ENCODE measurements at regions not wholly inside any gene's neighbourhood (a gene's known extent, or its start where the extent isn't known, plus 50 kb on each side); places are given as distances from the start of the nearest gene placed in this dataset.
"Not testable (repeated sequence)": the region's sequence is repeated elsewhere in the genome, so short reads cannot be mapped to it uniquely, and the experiment has no call there.

DNA sequence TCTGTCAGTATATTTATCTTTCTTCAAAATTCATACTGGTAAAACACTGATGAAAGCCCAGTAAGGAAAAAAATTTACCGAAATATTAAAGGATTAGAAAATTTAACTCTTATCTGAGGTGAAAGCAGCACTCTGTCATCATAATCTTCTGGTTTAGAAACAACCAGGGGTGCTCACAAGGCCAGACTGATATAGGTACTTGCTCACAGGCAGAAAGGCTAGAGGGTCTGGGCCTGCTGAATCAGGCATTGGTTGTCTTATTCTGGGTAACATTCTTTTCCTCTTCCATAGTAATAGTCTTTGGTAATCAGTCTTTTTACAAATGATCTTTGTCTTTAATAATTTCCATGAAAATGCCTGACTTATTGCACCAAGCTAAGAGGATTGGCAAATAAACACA lies 221.4 kb upstream of the TFPI start:
- H3K36me3 Mint-ChIP-seq (ENCODE audit: insufficient read depth): no peaks in the 10 kb centered on the region
- ATAC-seq (no peak), DNase-seq (no peak)
- no peaks in the 10 kb centered on the region for H3K27me3 Mint-ChIP-seq (ENCODE audit: low read depth)
- H3K9me3 Mint-ChIP-seq: no peaks in the 10 kb centered on the region
- no peaks in the 10 kb centered on the region for H3K4me1 Mint-ChIP-seq (ENCODE audit: low read depth)
- H3K4me3 Mint-ChIP-seq: no peak overlapping the region

DNA sequence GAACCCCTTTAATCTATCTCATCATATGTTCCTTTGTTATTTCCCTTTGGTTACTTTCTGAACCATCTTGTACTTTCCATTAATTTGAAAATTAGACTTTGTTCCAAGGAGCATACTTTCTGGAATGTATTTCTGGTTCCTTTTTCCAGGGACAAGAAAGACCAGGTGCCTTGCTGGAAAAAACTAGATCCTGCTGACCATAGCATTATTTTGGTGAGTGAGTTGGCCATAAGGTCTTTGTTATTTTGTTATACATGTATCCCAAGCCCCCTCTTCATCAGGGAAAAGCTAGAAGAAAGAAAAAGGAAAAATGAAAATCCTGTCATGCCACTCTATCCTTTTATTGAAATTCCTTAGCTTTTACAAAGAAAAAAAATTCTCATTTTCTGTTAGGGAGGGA lies 228.1 kb upstream of the TFPI start:
- Mint-ChIP-seq H3K4me3 (no peak overlapping the region), H3K9me3 (peaks cover 7% of the 10 kb centered on the region), H3K27me3 (ENCODE audit: low read depth) (no peaks in the 10 kb centered on the region)

DNA sequence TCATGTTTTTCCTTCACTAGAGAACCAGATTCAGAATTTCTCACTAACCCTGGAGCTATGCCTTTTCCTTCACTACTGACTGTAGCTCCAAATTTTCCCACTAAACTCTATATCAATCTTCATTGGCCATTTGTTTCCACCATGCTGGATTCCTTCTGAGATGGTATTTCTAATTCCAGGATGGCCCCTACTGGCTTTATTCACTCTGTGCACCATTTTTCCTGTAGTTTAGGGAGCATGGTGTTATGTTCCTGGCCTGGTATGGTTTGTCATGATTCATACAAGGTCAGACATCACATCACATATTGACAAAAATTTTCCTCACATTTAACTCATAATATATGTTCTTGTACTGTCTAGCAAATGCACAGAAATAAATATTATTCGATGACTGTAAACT lies 229.2 kb upstream of the TFPI start:
- no peaks in the 10 kb centered on the region for H3K4me1 Mint-ChIP-seq (ENCODE audit: low read depth)
- H3K9me3 Mint-ChIP-seq: peaks cover 7% of the 10 kb centered on the region
- no peak overlapping the region for H3K4me3 Mint-ChIP-seq
- no peak for ATAC-seq
- H3K36me3 Mint-ChIP-seq (ENCODE audit: insufficient read depth): no peaks in the 10 kb centered on the region
- no peaks in the 10 kb centered on the region for H3K27me3 Mint-ChIP-seq (ENCODE audit: low read depth)
- DNase-seq: no peak

More for the DNA sequence above, 228.1 kb upstream of the TFPI start:
- H3K4me1 Mint-ChIP-seq (ENCODE audit: low read depth): no peaks in the 10 kb centered on the region
- DNase-seq (no peak), ATAC-seq (no peak)
- no peaks in the 10 kb centered on the region for H3K36me3 Mint-ChIP-seq (ENCODE audit: insufficient read depth)

DNA sequence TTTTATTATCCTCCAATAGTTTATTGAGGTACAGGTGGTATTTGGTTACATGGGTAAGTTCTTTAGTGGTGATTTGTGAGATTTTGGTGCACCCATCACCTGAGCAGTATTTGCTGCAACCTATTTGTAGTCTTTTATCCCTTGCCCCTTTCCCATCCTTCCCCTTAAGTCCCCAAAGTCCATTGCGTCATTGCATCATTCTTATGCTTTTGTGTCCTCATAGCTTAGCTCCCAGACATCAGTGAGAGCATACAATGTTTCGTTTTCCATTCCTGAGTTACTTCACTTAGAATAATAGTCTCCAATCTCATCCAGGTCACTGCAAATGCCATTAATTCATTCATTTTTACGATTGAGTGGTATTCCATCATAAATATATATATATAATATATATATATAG lies 229.9 kb upstream of the TFPI start:
- not testable (repeated sequence) for ATAC-seq; H3K36me3 Mint-ChIP-seq (ENCODE audit: insufficient read depth); H3K27me3 Mint-ChIP-seq (ENCODE audit: low read depth); H3K9me3 Mint-ChIP-seq; DNase-seq; H3K4me1 Mint-ChIP-seq (ENCODE audit: low read depth); H3K4me3 Mint-ChIP-seq

DNA sequence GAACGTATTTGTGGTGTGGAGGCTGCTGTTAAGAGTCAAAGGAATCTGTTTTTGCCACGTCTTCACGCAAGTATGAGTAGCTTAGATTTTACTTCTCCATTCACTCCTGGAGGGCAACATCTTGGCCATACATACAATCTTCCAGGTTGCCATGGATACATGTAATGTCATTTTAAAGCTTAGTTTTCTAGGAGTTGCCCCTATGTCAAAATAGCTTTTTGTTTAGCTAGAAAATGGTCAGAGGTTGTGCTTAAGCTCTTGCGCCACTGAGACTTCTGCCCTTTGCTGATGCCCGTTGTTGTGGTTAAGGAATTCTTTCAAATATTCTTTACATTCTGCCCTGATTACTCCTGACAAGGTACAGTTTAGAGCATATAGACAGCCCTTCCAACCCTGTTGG lies 245.4 kb upstream of the TFPI start:
- peaks cover 28% of the 10 kb centered on the region for H3K9me3 Mint-ChIP-seq
- DNase-seq (no peak), ATAC-seq (no peak)
- H3K4me3 Mint-ChIP-seq: no peak overlapping the region
- H3K4me1 Mint-ChIP-seq (ENCODE audit: low read depth): no peaks in the 10 kb centered on the region
- no peaks in the 10 kb centered on the region for H3K36me3 Mint-ChIP-seq (ENCODE audit: insufficient read depth)
- no peaks in the 10 kb centered on the region for H3K27me3 Mint-ChIP-seq (ENCODE audit: low read depth)

DNA sequence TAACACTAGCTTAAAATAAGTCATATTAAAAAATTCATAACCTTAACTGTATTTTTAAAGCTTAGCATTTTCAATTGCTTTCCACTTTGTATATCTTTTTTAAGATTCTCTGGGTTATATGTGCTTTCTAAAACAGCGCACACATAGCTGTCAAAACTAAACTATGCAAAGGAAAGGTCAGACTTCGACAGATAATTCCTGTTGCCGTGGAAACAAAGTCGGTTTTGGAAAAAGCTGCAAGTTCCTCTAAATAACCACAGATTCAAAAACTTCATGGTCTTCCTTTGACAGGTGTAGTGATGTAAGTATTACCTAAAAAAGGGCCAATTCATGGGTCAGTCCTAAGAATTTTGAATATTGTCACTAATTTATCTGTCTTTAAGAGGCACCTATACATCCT lies 249.6 kb upstream of the TFPI start:
- Mint-ChIP-seq H3K27me3 (ENCODE audit: low read depth) (no peaks in the 10 kb centered on the region), H3K4me1 (ENCODE audit: low read depth) (no peaks in the 10 kb centered on the region), H3K9me3 (peaks cover 8% of the 10 kb centered on the region), H3K4me3 (no peak overlapping the region), H3K36me3 (ENCODE audit: insufficient read depth) (no peaks in the 10 kb centered on the region)
- ATAC-seq (no peak), DNase-seq (no peak)

DNA sequence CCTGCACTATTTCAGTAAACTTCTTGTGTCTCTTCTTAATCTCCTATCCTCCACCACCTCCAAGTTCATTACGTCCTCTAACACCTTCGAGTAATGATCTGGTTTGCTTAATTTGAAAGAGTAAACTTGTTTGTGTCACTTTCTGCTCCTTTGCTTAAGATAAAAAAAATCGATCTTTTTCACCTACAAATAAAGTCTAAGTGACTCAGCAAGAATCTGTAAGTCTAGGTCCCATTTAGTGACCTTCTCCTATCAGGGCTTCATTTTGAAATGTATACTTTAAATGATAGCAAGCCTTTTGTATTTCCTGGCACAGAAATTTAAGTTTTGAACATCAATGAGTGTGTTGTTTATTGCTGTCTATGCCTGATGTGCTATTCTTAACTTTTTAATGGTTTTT lies 260.9 kb upstream of the TFPI start:
- Mint-ChIP-seq H3K9me3 (peaks cover 5% of the 10 kb centered on the region), H3K36me3 (ENCODE audit: insufficient read depth) (no peaks in the 10 kb centered on the region), H3K4me3 (no peak overlapping the region), H3K4me1 (ENCODE audit: low read depth) (no peaks in the 10 kb centered on the region), H3K27me3 (ENCODE audit: low read depth) (no peaks in the 10 kb centered on the region)
- DNase-seq (no peak), ATAC-seq (no peak)

DNA sequence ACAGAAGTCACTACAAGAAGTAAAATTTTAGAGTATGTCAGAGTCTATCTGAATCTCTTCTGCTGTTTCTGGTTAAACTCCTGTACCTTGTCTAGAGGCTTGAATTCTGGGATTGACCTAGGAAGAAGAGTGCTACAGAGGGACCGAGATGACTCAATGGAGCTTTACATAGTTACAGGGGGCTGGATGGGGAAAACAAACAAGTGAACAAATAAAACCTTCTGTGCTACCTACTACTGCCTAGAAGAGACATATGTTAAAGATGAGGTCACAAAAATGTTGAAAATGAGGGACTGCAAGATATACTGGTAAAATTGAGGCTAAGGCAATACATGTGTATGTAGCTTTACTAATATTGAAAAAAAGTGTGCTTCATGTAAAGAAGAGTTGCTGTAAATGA lies 265.4 kb upstream of the TFPI start:
- no peak overlapping the region for H3K4me3 Mint-ChIP-seq
- no peaks in the 10 kb centered on the region for H3K27me3 Mint-ChIP-seq (ENCODE audit: low read depth)
- no peaks in the 10 kb centered on the region for H3K36me3 Mint-ChIP-seq (ENCODE audit: insufficient read depth)
- no peak for ATAC-seq
- no peaks in the 10 kb centered on the region for H3K4me1 Mint-ChIP-seq (ENCODE audit: low read depth)
- DNase-seq: no peak
- peaks cover 9% of the 10 kb centered on the region for H3K9me3 Mint-ChIP-seq

DNA sequence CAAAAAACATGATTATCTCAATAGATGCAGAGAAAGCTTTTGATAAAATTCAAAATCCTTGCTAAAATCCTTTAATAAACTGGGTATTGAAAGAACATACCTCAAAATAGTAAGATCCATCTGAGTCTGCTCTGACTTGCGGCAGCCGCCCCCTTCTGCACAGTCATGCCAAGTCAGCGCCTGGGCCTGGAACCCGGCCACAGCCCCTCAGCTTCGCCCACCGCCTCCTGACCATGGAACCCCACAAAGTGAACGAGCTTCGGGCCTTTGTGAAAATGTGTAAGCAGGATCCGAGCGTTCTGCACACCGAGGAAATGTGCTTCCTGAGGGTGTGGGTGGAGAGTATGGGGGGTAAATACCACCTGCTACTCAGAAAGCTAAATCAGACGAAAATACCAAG lies 270.9 kb upstream of the TFPI start:
- Mint-ChIP-seq H3K27me3 (ENCODE audit: low read depth) (no peaks in the 10 kb centered on the region), H3K4me1 (ENCODE audit: low read depth) (no peaks in the 10 kb centered on the region), H3K36me3 (ENCODE audit: insufficient read depth) (no peaks in the 10 kb centered on the region), H3K4me3 (no peak overlapping the region), H3K9me3 (peaks cover 4% of the 10 kb centered on the region)
- no peak for DNase-seq
- no peak for ATAC-seq

DNA sequence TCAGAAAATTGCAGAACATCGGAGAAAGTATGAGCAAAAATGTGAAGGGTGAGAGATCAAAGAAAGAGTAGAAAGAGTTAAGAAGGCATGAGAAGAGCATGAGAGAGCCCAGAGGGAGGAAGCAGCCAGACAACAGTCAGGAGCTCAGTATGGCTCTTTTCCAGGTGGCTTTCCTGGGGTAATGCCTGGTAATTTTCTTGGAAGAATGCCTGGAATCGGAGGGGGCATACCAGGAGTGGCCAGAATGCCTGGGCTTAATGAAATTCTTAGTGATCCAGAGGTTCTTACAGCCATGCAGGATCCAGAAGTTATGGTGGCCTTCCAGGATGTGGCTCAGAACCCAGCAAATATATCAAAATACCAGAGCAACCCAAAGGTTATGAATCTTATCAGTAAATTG lies 271.8 kb upstream of the TFPI start:
- H3K27me3 Mint-ChIP-seq (ENCODE audit: low read depth): no peaks in the 10 kb centered on the region
- ATAC-seq (no peak), DNase-seq (no peak)
- H3K9me3 Mint-ChIP-seq: peaks cover 4% of the 10 kb centered on the region
- H3K36me3 Mint-ChIP-seq (ENCODE audit: insufficient read depth): no peaks in the 10 kb centered on the region
- no peak overlapping the region for H3K4me3 Mint-ChIP-seq
- no peaks in the 10 kb centered on the region for H3K4me1 Mint-ChIP-seq (ENCODE audit: low read depth)

DNA sequence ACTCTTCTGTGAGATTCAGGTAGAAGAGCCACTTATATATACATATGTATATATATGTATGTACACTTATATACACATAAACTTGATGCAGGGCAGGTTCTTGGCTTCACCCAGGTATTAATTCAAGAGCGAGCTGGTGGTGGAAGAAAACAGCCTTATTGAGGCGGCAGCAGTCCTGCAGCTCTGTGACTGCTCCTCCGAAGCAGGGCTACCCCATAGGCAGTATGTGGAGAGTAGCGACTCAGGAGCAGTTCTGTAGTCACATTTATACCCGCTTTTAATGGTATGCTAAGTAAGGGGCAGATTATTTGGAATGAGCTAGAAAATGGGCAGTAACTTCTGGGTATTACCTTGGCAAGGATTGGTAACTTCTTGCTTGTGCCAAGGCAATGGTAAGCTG lies 280.6 kb upstream of the TFPI start:
- H3K4me1 Mint-ChIP-seq (ENCODE audit: low read depth): no peaks in the 10 kb centered on the region
- H3K9me3 Mint-ChIP-seq: no peaks in the 10 kb centered on the region
- DNase-seq (no peak), ATAC-seq (no peak)
- H3K27me3 Mint-ChIP-seq (ENCODE audit: low read depth): no peaks in the 10 kb centered on the region
- no peak overlapping the region for H3K4me3 Mint-ChIP-seq
- H3K36me3 Mint-ChIP-seq (ENCODE audit: insufficient read depth): no peaks in the 10 kb centered on the region

DNA sequence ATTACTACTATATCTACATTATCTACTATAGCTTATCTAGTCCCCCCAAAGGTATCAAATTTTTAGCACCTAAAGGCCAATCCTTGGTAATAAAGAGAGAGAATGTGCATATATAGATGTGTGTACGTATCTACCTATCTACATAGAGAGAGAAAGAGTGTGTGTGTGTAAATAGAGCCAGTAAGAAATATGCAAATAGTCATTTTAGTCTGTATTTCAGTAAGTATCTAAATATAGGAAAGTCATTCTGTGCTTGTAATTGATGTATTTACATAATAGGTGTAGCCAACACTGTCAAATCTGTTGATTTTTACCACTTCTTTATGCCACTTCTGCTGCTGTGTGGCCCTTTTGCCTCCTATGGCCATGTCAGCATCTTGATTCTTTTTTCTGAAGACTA lies 284.5 kb upstream of the TFPI start:
- Mint-ChIP-seq H3K36me3 (ENCODE audit: insufficient read depth) (no peaks in the 10 kb centered on the region), H3K9me3 (no peaks in the 10 kb centered on the region), H3K4me3 (no peak overlapping the region), H3K27me3 (ENCODE audit: low read depth) (no peaks in the 10 kb centered on the region), H3K4me1 (ENCODE audit: low read depth) (no peaks in the 10 kb centered on the region)
- ATAC-seq: no peak
- no peak for DNase-seq

DNA sequence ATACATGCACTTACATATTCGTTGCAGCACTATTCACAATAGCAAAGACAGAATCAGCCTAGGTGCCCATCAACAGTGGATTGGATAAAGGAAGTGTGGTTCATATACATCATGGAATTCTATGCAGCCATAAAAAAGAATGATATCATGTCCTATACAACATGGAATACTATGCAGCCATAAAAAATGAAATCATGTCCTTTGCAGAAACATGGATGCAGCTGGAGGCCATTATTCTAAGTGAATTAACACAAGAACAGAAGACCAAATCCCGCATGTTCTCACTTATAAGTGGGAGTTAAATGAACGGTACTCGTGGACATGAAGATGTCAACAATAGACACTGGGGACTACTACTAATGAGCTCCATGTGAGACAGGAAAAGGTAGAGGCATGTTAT lies 288.1 kb upstream of the TFPI start:
- no peak overlapping the region for H3K4me3 Mint-ChIP-seq
- H3K9me3 Mint-ChIP-seq: no peaks in the 10 kb centered on the region
- H3K4me1 Mint-ChIP-seq (ENCODE audit: low read depth): no peaks in the 10 kb centered on the region
- no peak for DNase-seq
- H3K27me3 Mint-ChIP-seq (ENCODE audit: low read depth): no peaks in the 10 kb centered on the region
- H3K36me3 Mint-ChIP-seq (ENCODE audit: insufficient read depth): no peaks in the 10 kb centered on the region
- no peak for ATAC-seq

DNA sequence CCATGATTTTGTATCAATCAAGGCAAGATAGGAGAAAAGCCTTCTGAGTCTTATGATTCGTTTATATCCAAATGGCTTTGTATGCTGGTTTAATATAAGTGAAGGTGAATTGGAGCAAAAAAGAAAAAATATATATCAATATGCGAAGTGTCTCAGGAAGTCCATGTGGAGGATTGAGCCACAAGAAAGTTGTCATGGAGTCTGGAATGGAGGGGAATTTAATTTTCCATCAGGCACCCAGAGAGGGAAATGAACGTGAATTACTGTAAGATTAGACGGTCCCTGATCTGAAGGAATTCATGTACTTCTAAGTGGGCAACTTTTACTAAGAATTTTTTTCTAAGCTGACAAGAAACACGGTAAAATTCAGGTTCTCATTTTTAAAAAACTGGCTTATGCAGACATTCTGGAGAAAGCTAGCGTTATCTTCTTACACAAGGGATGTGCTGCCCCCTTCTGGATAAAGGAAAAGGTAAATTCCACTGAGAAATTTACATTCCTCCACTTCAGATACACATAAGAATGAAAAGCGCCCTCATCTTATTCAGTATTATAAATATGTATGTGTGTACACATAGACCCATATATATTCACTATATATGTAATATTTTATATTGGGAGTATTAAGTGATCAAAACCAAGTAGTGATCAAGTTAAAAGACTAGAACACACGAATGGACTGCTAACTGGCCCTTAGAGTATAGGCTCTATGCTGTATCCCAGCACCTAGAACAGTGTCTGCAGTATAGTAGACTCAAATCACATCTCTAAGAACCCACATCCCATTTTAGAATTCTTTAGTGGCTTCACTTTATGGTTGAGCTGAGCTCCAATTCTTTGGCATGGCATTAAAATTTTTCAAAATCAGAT lies 289.0 kb upstream of the TFPI start:
- H3K9me3 Mint-ChIP-seq: no peaks in the 10 kb centered on the region
- H3K27me3 Mint-ChIP-seq (ENCODE audit: low read depth): no peaks in the 10 kb centered on the region
- no peak overlapping the region for H3K4me3 Mint-ChIP-seq
- no peak for ATAC-seq
- DNase-seq: no peak
- H3K36me3 Mint-ChIP-seq (ENCODE audit: insufficient read depth): no peaks in the 10 kb centered on the region
- H3K4me1 Mint-ChIP-seq (ENCODE audit: low read depth): no peaks in the 10 kb centered on the region

DNA sequence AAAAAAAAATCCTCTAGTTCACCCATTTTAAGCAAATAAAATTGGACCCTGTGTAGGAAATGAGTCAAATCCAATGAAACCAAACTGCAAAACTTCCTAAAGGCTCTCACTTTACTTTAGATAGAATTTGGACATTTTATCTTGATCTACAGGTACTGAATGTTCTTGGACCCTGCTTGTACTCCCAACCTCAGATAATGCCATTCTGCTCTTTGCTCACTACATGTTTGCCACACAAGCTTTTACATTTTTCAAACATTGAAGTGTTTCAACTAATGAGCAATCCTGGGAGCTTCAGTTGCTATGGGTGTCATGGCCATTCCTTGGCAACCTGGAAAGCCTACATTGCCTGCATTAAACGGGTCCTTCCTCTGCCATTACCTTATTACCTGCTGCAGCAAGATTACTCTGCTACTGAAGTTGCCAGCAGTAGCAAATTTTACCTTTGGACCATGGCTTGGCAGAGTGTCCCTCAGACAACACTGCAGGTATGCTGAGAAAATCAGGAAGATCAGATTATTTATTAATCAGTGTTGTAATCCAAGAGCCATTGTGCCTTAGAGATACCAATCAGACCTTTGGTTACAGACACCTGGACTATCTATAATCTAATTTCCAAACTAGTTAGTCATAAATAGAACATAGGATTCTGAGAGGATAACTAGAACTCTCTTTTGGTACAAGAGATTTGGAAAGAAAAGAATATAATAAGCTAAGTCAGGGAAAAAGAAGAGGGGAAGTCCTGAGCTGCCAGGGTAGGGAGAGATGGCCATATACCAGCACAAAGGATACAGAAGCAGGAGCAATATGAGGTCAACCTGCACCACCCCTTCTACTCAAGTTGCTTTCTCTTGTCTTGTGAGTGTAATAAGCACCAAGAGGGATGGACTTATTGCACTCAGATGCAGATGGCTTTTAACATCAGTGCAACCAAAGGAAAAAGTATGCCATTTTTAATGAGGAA lies 293.3 kb upstream of the TFPI start:
- Mint-ChIP-seq H3K36me3 (ENCODE audit: insufficient read depth) (no peaks in the 10 kb centered on the region), H3K4me1 (ENCODE audit: low read depth) (no peaks in the 10 kb centered on the region), H3K4me3 (no peak overlapping the region), H3K9me3 (no peaks in the 10 kb centered on the region), H3K27me3 (ENCODE audit: low read depth) (no peaks in the 10 kb centered on the region)
- no peak for ATAC-seq
- no peak for DNase-seq
